ENCODE measurements at regions not wholly inside any gene's neighbourhood (a gene's known extent, or its start where the extent isn't known, plus 50 kb on each side); places are given as distances from the start of the nearest gene placed in this dataset.

- no peak for TF ChIP-seq CTCF (IDR thresholded peaks at IDR 0.05)
- DNase-seq (ENCODE audit: low spot score): no peak
- H3K36me3 ChIP-seq: no peaks in the 10 kb centered on the region
- no peak overlapping the region for H3K4me3 ChIP-seq
- no peak overlapping the region for H3K27ac ChIP-seq
- H3K27me3 ChIP-seq: no peaks in the 10 kb centered on the region
- peaks cover 0 to 6% of the 10 kb centered on the region in 2 donors for H3K4me1 ChIP-seq
- no peaks in the 10 kb centered on the region for H3K9me3 ChIP-seq
Measured at GRCh38 chr5:2047341-2047927, 164.7 kb upstream of the IRX4 start.

- Histone ChIP-seq H3K4me3 (no peak overlapping the region), H3K4me1 (peaks cover 0 to 7% of the 10 kb centered on the region in 2 donors), H3K27ac (no peak overlapping the region), H3K9me3 (no peaks in the 10 kb centered on the region), H3K36me3 (no peaks in the 10 kb centered on the region), H3K27me3 (no peaks in the 10 kb centered on the region)
- no peak for DNase-seq (ENCODE audit: low spot score)
- TF ChIP-seq CTCF (IDR thresholded peaks at IDR 0.05): no peak
Measured at GRCh38 chr5:2044041-2044440, 161.3 kb upstream of the IRX4 start.

- H3K27me3 ChIP-seq: no peaks in the 10 kb centered on the region
- TF ChIP-seq CTCF (IDR thresholded peaks at IDR 0.05): no peak
- no peak for DNase-seq (ENCODE audit: low spot score)
- peaks cover 0 to 9% of the 10 kb centered on the region in 2 donors for H3K4me1 ChIP-seq
- no peaks in the 10 kb centered on the region for H3K9me3 ChIP-seq
- H3K27ac ChIP-seq: no peak overlapping the region
- H3K4me3 ChIP-seq: no peak overlapping the region
- no peaks in the 10 kb centered on the region for H3K36me3 ChIP-seq
Measured at GRCh38 chr5:2039180-2039531, 156.4 kb upstream of the IRX4 start.

- peaks cover 0 to 9% of the 10 kb centered on the region in 2 donors for H3K4me1 ChIP-seq
- H3K27me3 ChIP-seq: no peaks in the 10 kb centered on the region
- DNase-seq (ENCODE audit: low spot score): no peak
- peak overlapping the region; percentile 39 to 59 for H3K4me3 ChIP-seq
- no peaks in the 10 kb centered on the region for H3K36me3 ChIP-seq
- peak overlapping the region in 1 of 2 donors; percentile 26 for H3K27ac ChIP-seq
- H3K9me3 ChIP-seq: no peaks in the 10 kb centered on the region
- peak; percentile 92 to 95 for TF ChIP-seq CTCF (IDR thresholded peaks at IDR 0.05)
Measured at GRCh38 chr5:2038321-2039179, 155.8 kb upstream of the IRX4 start.

- DNase-seq (ENCODE audit: low spot score): no peak
- TF ChIP-seq CTCF (IDR thresholded peaks at IDR 0.05): no peak
Measured at GRCh38 chr5:2036885-2037284, 154.2 kb upstream of the IRX4 start.

More at GRCh38 chr5:2036885-2037284, 154.2 kb upstream of the IRX4 start:
- H3K36me3 ChIP-seq: no peaks in the 10 kb centered on the region
- no peaks in the 10 kb centered on the region for H3K27me3 ChIP-seq
- H3K4me3 ChIP-seq: no peak overlapping the region
- peaks cover 0 to 5% of the 10 kb centered on the region in 2 donors for H3K9me3 ChIP-seq
- H3K4me1 ChIP-seq: peaks cover 0 to 9% of the 10 kb centered on the region in 2 donors
- H3K27ac ChIP-seq: no peak overlapping the region
